Fibroblast of skin of left biceps (primary cell): ENCODE measurements at regions not wholly inside any gene's neighbourhood (a gene's known extent, or its start where the extent isn't known, plus 50 kb on each side); places are given as distances from the start of the nearest gene placed in this dataset.

ENCODE experiments used
- DNase-seq, 2 experiments: peaks; one replicate each; pipeline ENCODE4 v3.0.0-alpha.2; 2013; ENCODE audit warnings: low read depth in 2 of 2

GRCh38 chr4:30443289-30443688 is 276.9 kb upstream of the PCDH7 start:
- DNase-seq, result no peak

- no peak for DNase-seq
These were observed 269.7 kb upstream of the PCDH7 start for GRCh38 chr4:30450474-30450873.

DNA sequence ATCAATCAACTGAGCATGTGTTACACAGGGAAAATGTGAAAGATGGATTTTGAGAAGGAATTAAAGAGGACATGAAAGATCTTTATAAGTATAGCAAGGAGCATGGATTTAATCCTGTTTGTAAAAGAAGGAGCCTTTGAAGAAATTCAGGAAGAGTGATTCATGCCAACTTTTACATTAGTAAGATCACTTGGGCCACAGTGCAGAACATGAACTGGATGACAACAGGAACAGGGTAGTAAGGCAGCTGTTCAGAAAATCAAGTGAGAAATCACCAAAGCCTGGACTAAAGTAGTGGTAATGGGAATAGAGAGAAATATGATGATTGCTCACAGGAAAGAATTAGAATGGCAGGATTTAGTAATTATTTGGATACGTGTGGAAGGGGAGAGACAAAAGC is 265.7 kb upstream of the PCDH7 start:
- no peak for DNase-seq

DNA sequence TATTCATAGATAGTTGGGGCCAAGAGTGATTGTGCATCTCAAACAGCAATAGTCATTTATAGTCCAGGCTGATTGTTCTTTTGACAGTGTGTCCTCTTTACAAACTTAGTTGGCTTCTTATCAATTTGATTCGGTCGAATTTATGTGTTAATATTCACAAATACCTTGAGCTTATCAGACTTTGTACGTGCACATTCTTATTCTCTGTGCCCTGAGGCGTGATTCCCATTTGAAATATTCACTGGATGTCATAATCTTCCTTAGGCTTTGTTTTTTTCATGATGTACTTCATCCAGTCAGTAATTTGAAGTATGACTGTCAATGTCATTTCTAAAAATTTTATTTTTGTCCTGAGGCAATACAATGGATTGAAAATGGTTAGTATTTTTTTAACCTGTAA is 263.5 kb upstream of the PCDH7 start:
- DNase-seq, result no peak

GRCh38 chr4:30460818-30461217 is 259.4 kb upstream of the PCDH7 start:
- DNase-seq, result no peak

DNA sequence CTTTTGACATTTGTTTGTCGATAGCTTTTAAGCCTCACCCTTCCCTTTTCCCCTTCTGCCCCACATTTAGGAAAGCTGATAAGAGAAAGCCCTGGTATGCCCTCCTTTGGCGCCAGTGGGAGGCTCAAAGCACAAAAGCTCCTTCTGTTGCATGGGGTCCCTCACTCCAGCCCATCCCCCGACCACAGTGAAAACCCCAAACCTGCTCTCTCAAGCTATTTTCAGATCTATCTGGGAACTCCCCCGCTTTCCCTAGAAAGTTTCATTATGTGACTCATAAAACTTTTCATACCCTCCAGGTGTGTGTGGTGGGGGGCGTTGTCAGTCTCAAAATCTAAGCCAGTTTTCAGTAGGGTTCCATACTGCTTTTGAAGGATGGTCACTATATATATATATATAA is 259.0 kb upstream of the PCDH7 start:
- no peak for DNase-seq

DNA sequence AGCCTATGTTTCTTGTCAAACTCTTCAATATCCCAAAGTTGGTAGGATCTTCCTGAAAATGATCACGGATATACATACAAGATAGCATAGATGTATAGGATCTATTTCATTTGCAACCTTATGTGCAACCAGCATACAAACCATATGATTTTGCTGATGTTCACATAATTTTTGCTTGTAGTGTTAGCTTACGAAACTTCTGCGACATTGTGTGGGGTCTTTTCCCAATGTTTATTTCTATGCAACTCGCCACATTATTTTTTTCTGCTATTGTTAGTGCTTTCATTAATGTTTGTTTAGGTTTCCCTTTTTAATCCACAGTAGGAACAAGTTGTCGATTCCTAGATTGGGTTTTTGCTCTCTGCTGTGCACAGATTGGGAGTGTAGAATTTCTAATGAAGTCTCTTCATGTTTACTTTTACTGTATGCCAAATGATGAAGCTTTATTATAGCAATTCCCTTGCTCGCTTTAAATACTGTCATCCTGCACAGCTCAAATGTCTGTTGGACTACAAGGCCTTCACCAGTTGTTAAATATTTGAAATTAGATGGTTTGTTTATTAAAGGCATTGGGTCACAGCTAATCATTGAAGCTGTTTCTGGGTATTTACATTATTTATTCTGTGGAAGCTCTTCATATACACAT is 257.6 kb upstream of the PCDH7 start:
- DNase-seq, result no peak

DNA sequence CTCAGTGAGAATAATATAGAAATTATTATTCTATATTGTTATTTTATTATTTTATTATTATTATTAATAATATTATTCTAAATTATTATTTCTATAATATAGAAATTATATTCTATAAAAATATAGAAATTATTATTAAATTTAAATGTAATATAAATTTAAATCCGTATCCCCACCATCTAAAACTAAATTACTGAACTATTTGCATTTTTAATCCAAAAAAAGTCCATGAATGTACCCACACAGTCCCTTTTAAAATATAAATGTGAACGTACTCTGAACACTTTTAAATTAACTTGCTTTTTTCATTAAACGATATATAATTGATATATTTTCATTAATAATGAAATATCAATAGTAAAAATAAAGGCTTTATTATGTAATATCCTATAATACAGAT is 248.3 kb upstream of the PCDH7 start:
- no peak for DNase-seq

GRCh38 chr4:30473225-30473624 is 246.9 kb upstream of the PCDH7 start:
- no peak for DNase-seq

- DNase-seq, result no peak
These were observed 224.9 kb upstream of the PCDH7 start for GRCh38 chr4:30495251-30495650.

GRCh38 chr4:30495651-30496310 is 224.4 kb upstream of the PCDH7 start:
- no peak for DNase-seq

GRCh38 chr4:30511751-30512150 is 208.4 kb upstream of the PCDH7 start:
- DNase-seq, result no peak

DNA sequence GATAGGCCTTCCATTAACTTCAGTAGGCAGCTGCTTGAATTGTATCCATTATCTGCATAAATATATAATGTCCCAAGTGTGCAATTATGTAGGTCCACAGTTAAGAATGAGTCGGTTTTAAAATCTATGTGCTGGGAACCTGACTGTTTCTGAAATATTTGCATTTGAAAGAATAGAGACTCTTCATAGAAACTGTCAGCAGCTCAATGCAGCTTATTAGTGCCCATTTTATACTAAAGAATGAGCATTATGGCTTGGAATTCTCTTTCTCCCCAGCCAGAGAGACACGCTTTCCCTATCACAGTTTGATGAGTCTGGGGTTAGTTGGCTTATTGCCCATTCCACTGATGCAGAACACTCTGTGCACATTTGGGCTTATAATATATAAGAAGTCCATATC is 202.0 kb upstream of the PCDH7 start:
- no peak for DNase-seq

GRCh38 chr4:30525662-30526315 is 194.4 kb upstream of the PCDH7 start:
- DNase-seq, result no peak

DNA sequence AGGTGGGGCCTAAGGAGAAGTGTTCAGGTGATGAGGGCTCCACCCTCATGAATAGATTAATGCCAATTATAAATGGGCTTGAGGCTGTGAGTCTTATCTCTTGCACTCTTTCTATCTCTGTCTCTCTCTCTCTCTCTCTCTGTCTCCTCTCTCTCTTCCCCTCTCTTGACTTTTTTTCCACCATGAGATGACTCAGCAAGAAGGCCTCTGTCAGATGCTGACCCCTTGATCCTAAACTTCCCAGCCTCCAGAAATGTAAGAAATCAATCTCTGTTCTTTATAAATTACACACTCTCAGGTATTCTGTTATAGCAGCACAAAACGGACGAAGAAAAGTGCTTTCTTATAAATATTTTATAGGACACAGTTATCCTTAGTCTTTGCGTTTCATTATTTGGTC is 184.9 kb upstream of the PCDH7 start:
- DNase-seq, result no peak

- no peak for DNase-seq
These were observed 183.9 kb upstream of the PCDH7 start for GRCh38 chr4:30536231-30536630.

DNA sequence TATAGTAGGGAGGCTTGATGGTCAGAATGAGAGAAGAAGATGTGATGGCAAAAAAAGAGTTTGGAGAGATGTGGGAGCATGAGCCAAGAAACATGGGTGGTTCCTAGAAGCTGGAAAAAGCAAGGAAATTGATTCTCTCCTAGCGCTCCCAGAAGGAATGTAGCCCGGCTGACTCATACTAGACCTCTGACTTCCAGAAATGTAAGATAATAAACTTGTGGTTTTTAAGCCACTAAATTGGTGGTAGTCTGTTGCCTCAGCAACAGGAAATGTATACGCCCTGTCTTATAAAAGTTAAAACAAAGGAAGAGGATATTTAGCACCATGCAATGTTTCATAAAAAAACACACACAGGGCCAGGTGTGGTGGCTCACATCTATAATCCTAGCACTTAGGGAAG is 182.7 kb upstream of the PCDH7 start:
- peak; percentile 57 to 65 for DNase-seq

DNA sequence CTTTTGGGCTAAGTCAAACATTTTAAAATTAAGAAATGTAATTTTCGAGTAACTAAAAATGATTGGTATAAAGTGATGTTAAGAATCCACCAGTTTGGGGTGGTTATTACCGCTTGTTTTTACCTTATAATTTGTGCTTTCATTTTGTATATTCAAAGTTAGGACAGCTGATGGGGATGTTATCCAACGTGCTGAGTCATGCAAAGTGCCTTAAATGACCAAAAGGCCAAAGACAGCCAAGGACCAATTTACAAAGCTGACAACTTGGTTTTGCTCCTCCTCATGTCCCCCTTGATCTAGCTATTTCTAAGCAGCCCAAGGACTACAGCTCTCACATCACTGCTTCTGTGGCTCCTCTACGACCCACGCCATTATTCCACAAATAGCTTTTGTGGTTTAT is 181.4 kb upstream of the PCDH7 start:
- DNase-seq, result no peak

GRCh38 chr4:30543057-30543456 is 177.1 kb upstream of the PCDH7 start:
- DNase-seq, result no peak

- DNase-seq, result no peak
These were observed 167.0 kb upstream of the PCDH7 start for GRCh38 chr4:30553151-30553550.

- no peak for DNase-seq
These were observed 166.5 kb upstream of the PCDH7 start for GRCh38 chr4:30553706-30554105.

- no peak for DNase-seq
These were observed 164.4 kb upstream of the PCDH7 start for GRCh38 chr4:30555775-30556174.

DNA sequence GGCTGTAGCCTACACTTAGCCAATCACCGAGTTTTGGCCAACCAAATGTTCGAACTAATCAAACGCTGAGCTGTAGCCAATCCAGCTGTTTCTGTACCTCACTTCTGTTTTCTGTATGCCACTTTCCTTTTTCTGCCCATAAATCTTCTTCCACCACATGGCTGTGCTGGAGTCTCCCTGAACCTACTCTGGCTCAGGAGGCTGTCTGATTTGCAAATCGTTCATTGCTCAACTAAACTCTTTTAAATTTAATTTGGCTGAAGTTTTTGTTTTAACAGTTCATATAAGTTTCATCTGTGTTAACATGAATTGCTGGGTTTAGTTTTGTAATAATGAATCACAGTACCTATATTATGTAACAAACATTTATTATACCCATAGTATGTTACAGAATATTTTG is 160.7 kb upstream of the PCDH7 start:
- DNase-seq, result no peak
